ENCODE measurements at regions not wholly inside any gene's neighbourhood (a gene's known extent, or its start where the extent isn't known, plus 50 kb on each side); places are given as distances from the start of the nearest gene placed in this dataset.

DNA sequence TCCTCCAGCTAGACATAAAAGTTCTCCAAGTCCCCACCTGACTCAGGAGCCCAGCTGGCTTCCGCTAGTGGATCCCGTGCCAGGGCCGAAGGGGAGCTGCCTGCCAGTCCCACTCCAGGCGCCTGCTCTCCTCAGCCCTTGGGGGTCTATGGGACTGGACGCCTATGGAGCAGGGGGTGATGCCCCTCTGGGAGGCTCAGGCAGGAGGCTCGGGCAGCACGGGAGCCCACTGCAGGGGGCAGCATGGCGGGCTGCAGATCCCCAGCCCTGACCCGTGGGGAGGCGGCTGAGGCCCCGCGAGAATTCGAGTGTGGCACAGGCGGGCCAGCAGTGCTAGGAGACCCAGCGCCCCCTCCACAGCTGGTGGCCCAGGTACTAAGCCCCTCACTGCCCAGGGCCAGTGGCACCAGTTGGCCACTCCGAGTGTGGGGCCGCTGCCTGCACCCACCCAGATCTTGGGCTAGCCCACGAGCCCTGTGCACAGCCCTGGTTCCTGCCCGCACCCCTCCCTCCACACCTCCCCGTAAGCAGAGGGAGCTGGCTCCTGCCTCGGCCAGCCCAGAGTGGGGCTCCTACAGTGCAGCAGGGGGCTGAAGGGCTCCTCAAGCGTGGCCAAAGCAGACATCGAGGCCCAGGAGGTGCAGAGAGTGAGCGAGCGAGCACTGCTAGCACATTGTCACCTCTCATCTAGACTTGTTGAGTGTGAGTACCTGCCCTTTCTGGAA is 221.3 kb upstream of the NSMCE3 start:
- TF ChIP-seq ZFP3 (CRISPR knock-in tag; IDR thresholded peaks at IDR 0.05) (no peak), OSR1 (CRISPR knock-in tag; IDR thresholded peaks at IDR 0.05) (no peak), BACH2 (CRISPR knock-in tag; IDR thresholded peaks at IDR 0.05; ENCODE audit: borderline replicate concordance) (no peak), ZNF8 (CRISPR knock-in tag; IDR thresholded peaks at IDR 0.05) (no peak), ARNTL (CRISPR knock-in tag; IDR thresholded peaks at IDR 0.05; ENCODE audit: borderline replicate concordance, low read depth) (no peak), ZC3H10 (CRISPR knock-in tag; IDR thresholded peaks at IDR 0.05) (no peak), ZFP30 (CRISPR knock-in tag; IDR thresholded peaks at IDR 0.05) (no peak), RARB (CRISPR knock-in tag; IDR thresholded peaks at IDR 0.05) (no peak), SNAI2 (CRISPR knock-in tag; IDR thresholded peaks at IDR 0.05) (no peak)
- TF ChIP-seq, protein P1, sequence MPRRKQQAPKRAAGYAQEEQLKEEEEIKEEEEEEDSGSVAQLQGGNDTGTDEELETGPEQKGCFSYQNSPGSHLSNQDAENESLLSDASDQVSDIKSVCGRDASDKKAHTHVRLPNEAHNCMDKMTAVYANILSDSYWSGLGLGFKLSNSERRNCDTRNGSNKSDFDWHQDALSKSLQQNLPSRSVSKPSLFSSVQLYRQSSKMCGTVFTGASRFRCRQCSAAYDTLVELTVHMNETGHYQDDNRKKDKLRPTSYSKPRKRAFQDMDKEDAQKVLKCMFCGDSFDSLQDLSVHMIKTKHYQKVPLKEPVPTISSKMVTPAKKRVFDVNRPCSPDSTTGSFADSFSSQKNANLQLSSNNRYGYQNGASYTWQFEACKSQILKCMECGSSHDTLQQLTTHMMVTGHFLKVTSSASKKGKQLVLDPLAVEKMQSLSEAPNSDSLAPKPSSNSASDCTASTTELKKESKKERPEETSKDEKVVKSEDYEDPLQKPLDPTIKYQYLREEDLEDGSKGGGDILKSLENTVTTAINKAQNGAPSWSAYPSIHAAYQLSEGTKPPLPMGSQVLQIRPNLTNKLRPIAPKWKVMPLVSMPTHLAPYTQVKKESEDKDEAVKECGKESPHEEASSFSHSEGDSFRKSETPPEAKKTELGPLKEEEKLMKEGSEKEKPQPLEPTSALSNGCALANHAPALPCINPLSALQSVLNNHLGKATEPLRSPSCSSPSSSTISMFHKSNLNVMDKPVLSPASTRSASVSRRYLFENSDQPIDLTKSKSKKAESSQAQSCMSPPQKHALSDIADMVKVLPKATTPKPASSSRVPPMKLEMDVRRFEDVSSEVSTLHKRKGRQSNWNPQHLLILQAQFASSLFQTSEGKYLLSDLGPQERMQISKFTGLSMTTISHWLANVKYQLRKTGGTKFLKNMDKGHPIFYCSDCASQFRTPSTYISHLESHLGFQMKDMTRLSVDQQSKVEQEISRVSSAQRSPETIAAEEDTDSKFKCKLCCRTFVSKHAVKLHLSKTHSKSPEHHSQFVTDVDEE (CRISPR knock-in tag; IDR thresholded peaks at IDR 0.05), result no peak
- ATAC-seq, result no peak

DNA sequence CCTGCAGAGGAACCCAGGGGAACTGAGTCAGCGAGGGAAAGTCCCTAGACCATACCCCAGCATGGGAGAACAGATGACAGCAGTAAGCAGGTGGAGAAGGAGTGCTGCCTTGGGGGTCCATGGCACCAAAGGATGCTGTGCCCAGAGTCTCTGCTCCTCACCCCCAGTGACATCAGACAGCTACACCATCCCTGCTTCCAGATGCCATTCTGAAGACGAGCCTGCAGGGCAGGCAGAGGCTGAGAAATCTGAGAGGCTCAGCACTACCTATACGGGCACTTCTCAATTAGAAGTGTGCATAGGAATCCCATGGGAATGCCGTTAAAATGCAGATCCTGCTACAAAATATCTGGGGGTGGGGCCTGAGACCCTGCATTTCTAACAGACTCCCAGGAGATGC is 211.3 kb upstream of the NSMCE3 start:
- TF ChIP-seq ISL1 (CRISPR knock-in tag; IDR thresholded peaks at IDR 0.05) (no peak), ZC3H10 (CRISPR knock-in tag; IDR thresholded peaks at IDR 0.05) (no peak), ARNTL (CRISPR knock-in tag; IDR thresholded peaks at IDR 0.05; ENCODE audit: borderline replicate concordance, low read depth) (no peak), ZNF8 (CRISPR knock-in tag; IDR thresholded peaks at IDR 0.05) (no peak), SNAI2 (CRISPR knock-in tag; IDR thresholded peaks at IDR 0.05) (no peak), PPARA (CRISPR knock-in tag; IDR thresholded peaks at IDR 0.05; ENCODE audit: borderline replicate concordance) (no peak), TOX (CRISPR knock-in tag; IDR thresholded peaks at IDR 0.05; ENCODE audit: borderline replicate concordance) (no peak), ZNF70 (CRISPR knock-in tag; IDR thresholded peaks at IDR 0.05) (no peak), BACH2 (CRISPR knock-in tag; IDR thresholded peaks at IDR 0.05; ENCODE audit: borderline replicate concordance) (no peak), ZFP3 (CRISPR knock-in tag; IDR thresholded peaks at IDR 0.05) (no peak), ZNF565 (CRISPR knock-in tag; conservative IDR thresholded peaks at IDR 0.05; ENCODE audit: low read depth) (no peak), PATZ1 (CRISPR knock-in tag; IDR thresholded peaks at IDR 0.05; ENCODE audit: borderline replicate concordance) (no peak)
- TF ChIP-seq, protein P1 (CRISPR knock-in tag; IDR thresholded peaks at IDR 0.05), result no peak
- TF ChIP-seq, protein P2, sequence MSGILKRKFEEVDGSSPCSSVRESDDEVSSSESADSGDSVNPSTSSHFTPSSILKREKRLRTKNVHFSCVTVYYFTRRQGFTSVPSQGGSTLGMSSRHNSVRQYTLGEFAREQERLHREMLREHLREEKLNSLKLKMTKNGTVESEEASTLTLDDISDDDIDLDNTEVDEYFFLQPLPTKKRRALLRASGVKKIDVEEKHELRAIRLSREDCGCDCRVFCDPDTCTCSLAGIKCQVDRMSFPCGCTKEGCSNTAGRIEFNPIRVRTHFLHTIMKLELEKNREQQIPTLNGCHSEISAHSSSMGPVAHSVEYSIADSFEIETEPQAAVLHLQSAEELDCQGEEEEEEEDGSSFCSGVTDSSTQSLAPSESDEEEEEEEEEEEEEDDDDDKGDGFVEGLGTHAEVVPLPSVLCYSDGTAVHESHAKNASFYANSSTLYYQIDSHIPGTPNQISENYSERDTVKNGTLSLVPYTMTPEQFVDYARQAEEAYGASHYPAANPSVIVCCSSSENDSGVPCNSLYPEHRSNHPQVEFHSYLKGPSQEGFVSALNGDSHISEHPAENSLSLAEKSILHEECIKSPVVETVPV (CRISPR knock-in tag; IDR thresholded peaks at IDR 0.05), result no peak
- no peak for ATAC-seq

DNA sequence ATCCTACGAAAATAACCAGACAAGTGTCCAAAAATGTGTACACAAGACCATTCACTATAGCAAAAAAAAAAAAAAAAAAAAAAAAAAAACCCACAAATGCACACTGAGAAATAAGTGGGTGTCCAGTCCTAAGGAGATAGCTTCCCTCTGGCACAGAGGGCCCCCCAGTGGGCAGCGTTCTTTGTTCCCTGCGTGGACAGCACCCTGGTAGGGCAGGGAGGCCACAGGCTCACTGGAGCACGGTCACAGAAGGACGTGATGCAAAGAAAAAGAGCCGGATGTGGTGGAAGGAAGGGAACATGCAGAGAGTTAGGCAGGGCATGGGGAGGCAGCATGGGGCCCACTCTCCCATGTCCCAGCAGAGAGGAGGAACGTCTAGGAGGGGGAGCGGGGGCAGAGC is 210.7 kb upstream of the NSMCE3 start:
- ATAC-seq, result no peak

More for the DNA sequence above, 210.7 kb upstream of the NSMCE3 start:
- TF ChIP-seq PATZ1 (CRISPR knock-in tag; IDR thresholded peaks at IDR 0.05; ENCODE audit: borderline replicate concordance) (no peak), ZFP3 (CRISPR knock-in tag; IDR thresholded peaks at IDR 0.05) (no peak)

Data from SK-N-SH treated with all-trans-retinoic acid at 6 μM for 48 hours (cell line).